H1 (cell line): ENCODE measurements at regions not wholly inside any gene's neighbourhood (a gene's known extent, or its start where the extent isn't known, plus 50 kb on each side); places are given as distances from the start of the nearest gene placed in this dataset.

Source experiments
- CTCF ChIA-PET: fragments of 300-600 bp; sonication (Branson Sonifier 250); formaldehyde crosslinking; loops from one replicate; lab custom pipeline; 2021; ENCODE audit not compliant: partially characterized antibody; lab: Charles Lee
- POLR2A ChIA-PET: fragments of 300-600 bp; sonication (Branson Sonifier 250); formaldehyde crosslinking; loops from one replicate; lab custom pipeline; 2021; ENCODE audit warnings: inconsistent platforms; ENCODE audit not compliant: partially characterized antibody; lab: Charles Lee
- DNase-seq, 2 experiments: peaks; one replicate each; pipeline versions ENCODE4 v3.0.0 to v3.0.0-alpha.2; 2010 to 2022; ENCODE audit warnings: low spot score in 2 of 2, low read depth in 1 of 2, mixed read lengths in 1 of 2
- FAIRE-seq: peaks from 2 replicates; lab custom pipeline; 2011; peaks lifted over from hg19 to GRCh38; lab: Jason Lieb, UNC
- H2AFZ ChIP-seq: 2 replicates; pipeline ENCODE4 v1.8.1; 2012; ENCODE audit warnings: low read length, inconsistent platforms
- H2AK5ac ChIP-seq: 2 replicates; pipeline ENCODE4 v1.6.1; 2013; ENCODE audit warnings: low read depth, low read length
- H2BK120ac ChIP-seq: replicated peaks from 2 replicates; pipeline ENCODE3; 2013; ENCODE audit warnings: low read depth, low read length, inconsistent platforms
- H2BK12ac ChIP-seq: 2 replicates; pipeline ENCODE4 v1.6.1; 2013; ENCODE audit warnings: low read depth, low read length
- H2BK15ac ChIP-seq: 2 replicates; pipeline ENCODE4 v1.6.1; 2013; ENCODE audit warnings: low read length
- H2BK20ac ChIP-seq: 2 replicates; pipeline ENCODE4 v1.6.1; 2013; ENCODE audit warnings: low read length
- H2BK5ac ChIP-seq: 2 replicates; pipeline ENCODE4 v1.6.1; 2013; ENCODE audit warnings: low read depth, low read length
- H3K14ac ChIP-seq: 2 replicates; pipeline ENCODE4 v1.6.1; 2013; ENCODE audit warnings: inconsistent platforms; ENCODE audit not compliant: insufficient read length
- H3K18ac ChIP-seq: 2 replicates; pipeline ENCODE4 v1.6.1; 2013; ENCODE audit warnings: low read length; ENCODE audit errors: extremely low read depth
- H3K23ac ChIP-seq: 2 replicates; pipeline ENCODE4 v1.6.1; 2013; ENCODE audit warnings: inconsistent platforms; ENCODE audit not compliant: insufficient read length
- H3K23me2 ChIP-seq: 2 replicates; pipeline ENCODE4 v1.6.1; 2013; ENCODE audit warnings: low read depth, low read length
- H3K27ac ChIP-seq: 2 replicates; pipeline ENCODE4 v1.6.1; 2011; ENCODE audit warnings: low read depth, low read length, inconsistent platforms
- H3K27me3 ChIP-seq, 4 experiments: replicated peaks in 1 of 4; 1 replicate in 1 of 4; 2 replicates in 3 of 4; pipeline versions ENCODE4 v1.6.1 to v1.8.1; 2011 to 2013; ENCODE audit warnings: low read length in 3 of 4, mild to moderate bottlenecking in 3 of 4, inconsistent platforms in 2 of 4, mixed read lengths in 2 of 4, moderate library complexity in 1 of 4; ENCODE audit not compliant: control insufficient read depth in 3 of 4, insufficient read depth in 3 of 4; ENCODE audit errors: extremely low read depth in 1 of 4
- H3K36me3 ChIP-seq, 4 experiments: 2 replicates each; pipeline versions ENCODE4 v1.6.1 to v1.8.1; 2011 to 2013; ENCODE audit warnings: mild to moderate bottlenecking in 4 of 4, low read length in 3 of 4, moderate library complexity in 2 of 4, control low read depth in 1 of 4, inconsistent platforms in 1 of 4; ENCODE audit not compliant: insufficient read depth in 4 of 4, control insufficient read depth in 2 of 4
- H3K4ac ChIP-seq: replicated peaks from 2 replicates; pipeline ENCODE3; 2013; ENCODE audit warnings: low read length, low read depth, mixed read lengths, inconsistent platforms; ENCODE audit not compliant: insufficient read length
- H3K4me1 ChIP-seq, 4 experiments: replicated peaks in 1 of 4; 1 replicate in 1 of 4; 2 replicates in 3 of 4; pipeline versions ENCODE4 v1.6.1 to v1.8.1; 2011 to 2013; ENCODE audit warnings: low read length in 3 of 4, inconsistent platforms in 2 of 4, mixed read lengths in 1 of 4; ENCODE audit not compliant: insufficient read depth in 4 of 4, control insufficient read depth in 3 of 4
- H3K4me2 ChIP-seq, 2 experiments: 2 replicates each; pipeline versions ENCODE4 v1.6.1 to v1.8.1; 2011 to 2013; ENCODE audit warnings: low read depth in 2 of 2, low read length in 2 of 2, control low read depth in 1 of 2, inconsistent platforms in 1 of 2, mild to moderate bottlenecking in 1 of 2; ENCODE audit not compliant: insufficient read depth in 1 of 2
- H3K4me3 ChIP-seq, 4 experiments: fragments of 200-600, 300-600 bp in 1 of 4; sonication (generic), shearing (Covaris generic), sonication (Bioruptor Twin) in 1 of 4; 2 replicates each; pipeline versions ENCODE4 v1.5.1 to v1.8.1; 2011 to 2016; ENCODE audit warnings: low read length in 4 of 4, low read depth in 3 of 4, control low read depth in 2 of 4, inconsistent platforms in 2 of 4, mild to moderate bottlenecking in 2 of 4, mixed read lengths in 1 of 4, moderate library complexity in 1 of 4; ENCODE audit not compliant: insufficient read depth in 2 of 4; ENCODE audit errors: extremely low read depth in 1 of 4
- H3K56ac ChIP-seq: replicated peaks from 2 replicates; pipeline ENCODE3; 2013; ENCODE audit warnings: low read depth, mild to moderate bottlenecking, mixed read lengths, low read length, inconsistent platforms; ENCODE audit not compliant: insufficient read length
- H3K79me1 ChIP-seq: 2 replicates; pipeline ENCODE4 v1.6.1; 2013; ENCODE audit warnings: low read depth, low read length, control low read depth
- H3K79me2 ChIP-seq, 2 experiments: 2 replicates each; pipeline versions ENCODE4 v1.6.1 to v1.8.1; 2012 to 2013; ENCODE audit warnings: low read length in 2 of 2, mild to moderate bottlenecking in 2 of 2, inconsistent platforms in 1 of 2; ENCODE audit not compliant: insufficient read depth in 2 of 2, control insufficient read depth in 1 of 2
- H3K9ac ChIP-seq, 4 experiments: replicated peaks in 1 of 4; 1 replicate in 1 of 4; 2 replicates in 3 of 4; pipeline versions ENCODE4 v1.6.1 to v1.8.1; 2011 to 2013; ENCODE audit warnings: low read depth in 3 of 4, low read length in 3 of 4, control low read depth in 2 of 4, mild to moderate bottlenecking in 2 of 4, moderate library complexity in 2 of 4, inconsistent platforms in 1 of 4; ENCODE audit errors: extremely low read depth in 1 of 4
- H3K9me3 ChIP-seq, 2 experiments: 2 replicates each; pipeline versions ENCODE4 v1.6.1 to v1.8.1; 2012 to 2013; ENCODE audit warnings: mild to moderate bottlenecking in 2 of 2, moderate library complexity in 2 of 2, control low read depth in 1 of 2, inconsistent platforms in 1 of 2, low read depth in 1 of 2, low read length in 1 of 2, mixed read lengths in 1 of 2; ENCODE audit not compliant: insufficient read depth in 2 of 2
- H4K20me1 ChIP-seq, 2 experiments: replicated peaks in 1 of 2; 2 replicates each; pipeline versions ENCODE3 to v1.8.1; 2011 to 2013; ENCODE audit warnings: inconsistent platforms in 2 of 2, low read length in 2 of 2, mild to moderate bottlenecking in 1 of 2; ENCODE audit not compliant: insufficient read depth in 2 of 2, control insufficient read depth in 1 of 2
- H4K5ac ChIP-seq: 2 replicates; pipeline ENCODE4 v1.6.1; 2013; ENCODE audit warnings: low read length, low read depth, mixed read lengths, inconsistent platforms; ENCODE audit not compliant: insufficient read length
- H4K8ac ChIP-seq: 2 replicates; pipeline ENCODE4 v1.8.0; 2013; ENCODE audit warnings: mild to moderate bottlenecking, moderate library complexity, low read length, inconsistent platforms; ENCODE audit not compliant: insufficient read depth; ENCODE audit errors: extremely low read depth
- H4K91ac ChIP-seq: replicated peaks from 2 replicates; pipeline ENCODE3; 2013; ENCODE audit warnings: low read length, mixed read lengths, inconsistent platforms; ENCODE audit not compliant: insufficient read length
- CEBPB ChIP-seq: IDR thresholded peaks from 2 replicates; pipeline ENCODE4 v1.6.1; 2012; ENCODE audit warnings: low read depth, low read length
- CTBP2 ChIP-seq: IDR thresholded peaks from 2 replicates; pipeline ENCODE4 v1.7.0; 2011; ENCODE audit warnings: borderline replicate concordance, mild to moderate bottlenecking, moderate library complexity, mixed read lengths, low read length; ENCODE audit not compliant: insufficient read depth, insufficient read length
- EP300 ChIP-seq, 2 experiments: IDR thresholded peaks; 1 replicate in 1 of 2; 2 replicates in 1 of 2; pipeline ENCODE4 v1.6.1; 2011 to 2012; ENCODE audit warnings: low read depth in 2 of 2, low read length in 2 of 2, mild to moderate bottlenecking in 2 of 2, borderline replicate concordance in 1 of 2, inconsistent platforms in 1 of 2, moderate library complexity in 1 of 2
- EZH2 ChIP-seq: fragments of 200-600 bp; sonication (generic); IDR thresholded peaks from 2 replicates; pipeline ENCODE4 v1.7.1; 2012; ENCODE audit warnings: low read depth, mild to moderate bottlenecking, moderate library complexity, low read length, inconsistent platforms; ENCODE audit not compliant: severe bottlenecking
- GABPA ChIP-seq: IDR thresholded peaks from 2 replicates; pipeline ENCODE4 v1.6.1; 2011; ENCODE audit warnings: mild to moderate bottlenecking, low read length, moderate library complexity, borderline replicate concordance; ENCODE audit not compliant: insufficient read depth
- HDAC6 ChIP-seq: IDR thresholded peaks from one replicate; pipeline ENCODE4 v1.7.1; 2012; ENCODE audit warnings: low read depth, mild to moderate bottlenecking, inconsistent platforms, low read length, moderate library complexity
- KDM4A ChIP-seq: IDR thresholded peaks from one replicate; pipeline ENCODE4 v1.7.1; 2012; ENCODE audit warnings: low read depth, mild to moderate bottlenecking, moderate library complexity, low read length, inconsistent platforms; ENCODE audit not compliant: severe bottlenecking
- MAX ChIP-seq: IDR thresholded peaks from 2 replicates; pipeline ENCODE4 v1.6.1; 2012; ENCODE audit warnings: inconsistent platforms
- PHF8 ChIP-seq: fragments of 200-600 bp; sonication (generic); conservative IDR thresholded peaks from 2 replicates; pipeline ENCODE4 v1.7.1; 2012; ENCODE audit warnings: low read depth, mild to moderate bottlenecking, inconsistent platforms, low read length, moderate library complexity
- POLR2AphosphoS5 ChIP-seq: IDR thresholded peaks from 2 replicates; pipeline ENCODE4 v1.6.1; 2011; ENCODE audit warnings: low read depth, low read length
- POU5F1 ChIP-seq: IDR thresholded peaks from 2 replicates; pipeline ENCODE4 v1.6.1; 2011; ENCODE audit warnings: low read depth, mild to moderate bottlenecking, low read length, moderate library complexity
- RAD21 ChIP-seq, 2 experiments: IDR thresholded peaks in 1 of 2; conservative IDR thresholded peaks in 1 of 2; 2 replicates each; pipeline ENCODE4 v1.6.1; 2011; ENCODE audit warnings: low read depth in 2 of 2, low read length in 2 of 2, improper control_type of control experiment in 1 of 2, inconsistent platforms in 1 of 2, mild to moderate bottlenecking in 1 of 2, moderate library complexity in 1 of 2
- SIRT6 ChIP-seq: IDR thresholded peaks from one replicate; pipeline ENCODE4 v1.7.1; 2012; ENCODE audit warnings: low read length, inconsistent platforms
- SIX5 ChIP-seq: IDR thresholded peaks from 2 replicates; pipeline ENCODE4 v1.6.1; 2011; ENCODE audit warnings: mild to moderate bottlenecking, low read depth, low read length
- WGBS, 2 experiments: shearing (Covaris generic) in 1 of 2; methylation state at CpG; one replicate each; pipeline versions ENCODE4 v1.1.6 to v1.1.7; 2013 to 2015; ENCODE audit warnings: low lambda C conversion rate in 2 of 2, mixed read lengths in 2 of 2, inconsistent platforms in 1 of 2, low coverage in 1 of 2, missing lambda C conversion rate in 1 of 2; ENCODE audit not compliant: insufficient replicate concordance in 2 of 2, insufficient coverage in 1 of 2, insufficient read length in 1 of 2; ENCODE audit errors: extremely low coverage in 1 of 2, missing lambda C conversion rate in 1 of 2; 5-methylcytosine and 5-hydroxymethylcytosine counted together

GRCh38 chr3:13764161-13764560 is 115.7 kb downstream of the WNT7A start:
- Histone ChIP-seq H3K4me2 (no peak overlapping the region), H2BK15ac (no peak overlapping the region), H2BK5ac (no peak overlapping the region; the same call in 1 of the 2 replicates), H4K20me1 (no peaks in the 10 kb centered on the region), H3K4me1 (peaks cover 0 to 3% (median under 1%) of the 10 kb centered on the region in 4 experiments; a peak in 2 of 7 replicates), H3K23me2 (no peaks in the 10 kb centered on the region), H3K56ac (no peak overlapping the region), H3K18ac (no peak overlapping the region), H2BK120ac (no peak overlapping the region), H3K23ac (no peak overlapping the region), H3K27me3 (no peaks in the 10 kb centered on the region), H4K91ac (no peak overlapping the region), H2BK20ac (no peak overlapping the region), H3K27ac (no peak overlapping the region), H2BK12ac (no peak overlapping the region), H2AFZ (no peak overlapping the region), H2AK5ac (no peak overlapping the region), H3K9me3 (peaks cover 2 to 4% of the 10 kb centered on the region in 2 experiments; a peak in 2 of 4 replicates), H3K36me3 (no peaks in the 10 kb centered on the region), H3K14ac (no peak overlapping the region), H3K9ac (no peak overlapping the region), H4K8ac (no peak overlapping the region), H3K79me2 (no peaks in the 10 kb centered on the region), H3K4ac (no peak overlapping the region), H4K5ac (no peak overlapping the region), H3K79me1 (no peaks in the 10 kb centered on the region), H3K4me3 (no peak overlapping the region)
- ChIA-PET POLR2A (no interaction called here), CTCF (interaction anchor here (0.8 to 2.9 kb wide), 14 partner anchors 11 to 346 kb away, joined by 3 to 17 read pairs (median 4); no protein-coding TSS in a partner anchor)
- no peak for FAIRE-seq
- 86% methylated on average over 9 of the region's 9 CpGs; no CpG with 5 or more reads in 1 of the 2 experiments for WGBS, 2 experiments
- DNase-seq, result no peak
- no peak for TF ChIP-seq CTBP2
- no peak for TF ChIP-seq GABPA
- TF ChIP-seq POLR2AphosphoS5, result no peak
- no peak for TF ChIP-seq HDAC6
- no peak for TF ChIP-seq RAD21 (IDR thresholded peaks at IDR 0.05 in 1 of 2, conservative IDR thresholded peaks at IDR 0.05 in 1 of 2; ENCODE audit: low read depth in 2 of 2, low read length in 2 of 2)
- TF ChIP-seq PHF8, result no peak
- TF ChIP-seq KDM4A, result no peak
- TF ChIP-seq EZH2, result no peak
- TF ChIP-seq MAX, result no peak
- TF ChIP-seq SIRT6, result no peak
- TF ChIP-seq CEBPB, result no peak
- no peak for TF ChIP-seq SIX5
- no peak for TF ChIP-seq EP300 (IDR thresholded peaks at IDR 0.05; ENCODE audit: borderline replicate concordance in 1 of 2, low read depth in 2 of 2, low read length in 2 of 2)
- no peak for TF ChIP-seq POU5F1
